ENCODE measurements at regions not wholly inside any gene's neighbourhood (a gene's known extent, or its start where the extent isn't known, plus 50 kb on each side); places are given as distances from the start of the nearest gene placed in this dataset.

- Mint-ChIP-seq H3K27ac (no peak overlapping the region), H3K9me3 (ENCODE audit: low read depth) (no peaks in the 10 kb centered on the region), H3K27me3 (peaks cover 15% of the 10 kb centered on the region), H3K4me3 (no peak overlapping the region), H3K36me3 (no peaks in the 10 kb centered on the region), H3K4me1 (no peaks in the 10 kb centered on the region)
- no peak for DNase-seq
- CTCF ChIA-PET, result no interaction called here
- no peak for ATAC-seq
Measured at GRCh38 chr1:40929155-40929554, 50.3 kb upstream of the CTPS1 start.

All from activated CD8-positive, alpha-beta memory T cell treated with anti-CD3 and anti-CD28 coated beads, Interleukin-2, amount 10 ng/mL, durations not matched to agents 7 days and 5 days (primary cell).